Adrenal gland (tissue), 9 donors: ENCODE measurements at regions not wholly inside any gene's neighbourhood (a gene's known extent, or its start where the extent isn't known, plus 50 kb on each side); places are given as distances from the start of the nearest gene placed in this dataset.

Experiments used
- DNase-seq, 7 donors: peaks; one replicate each; pipeline ENCODE4 v3.0.0-alpha.2; 2019 to 2020
- H3K27ac ChIP-seq, 5 donors: fragments of 200-600 bp; sonication (generic) in 4 of 5; 1 replicate in 3 of 5; 2 replicates in 2 of 5; pipeline versions ENCODE4 v1.5.1 to v1.8.0; 2016 to 2020; ENCODE audit warnings: mild to moderate bottlenecking in 1 of 5
- H3K27me3 ChIP-seq: fragments of 200-600 bp; 2 replicates; pipeline ENCODE4 v1.8.0; 2021
- H3K36me3 ChIP-seq, 2 donors: fragments of 200-600 bp; replicated peaks in 1 of 2; 1 replicate in 1 of 2; 2 replicates in 1 of 2; pipeline versions ENCODE4 v1.5.1 to v1.8.0; 2018 to 2022
- H3K4me1 ChIP-seq, 2 donors: fragments of 200-600 bp; replicated peaks in 1 of 2; 1 replicate in 1 of 2; 2 replicates in 1 of 2; pipeline versions ENCODE4 v1.5.1 to v1.8.0; 2018 to 2021
- H3K4me3 ChIP-seq, 4 donors: fragments of 200-600 bp; sonication (generic) in 3 of 4; one replicate each; pipeline ENCODE4 v1.5.1; 2016 to 2018
- H3K9me3 ChIP-seq, 3 donors: fragments of 200-600 bp; sonication (generic) in 1 of 3; replicated peaks in 1 of 3; 1 replicate in 2 of 3; 2 replicates in 1 of 3; pipeline versions ENCODE4 v1.5.1 to v1.8.0; 2016 to 2021
- POLR2A ChIP-seq, 2 donors: fragments of 450-650 bp; IDR thresholded peaks; one replicate each; pipeline ENCODE4 v1.6.1; 2017; ENCODE audit warnings: antibody characterized with exemption in 2 of 2, mild to moderate bottlenecking in 2 of 2, moderate library complexity in 1 of 2
- WGBS, 4 donors: extraction: QIAGEN DNeasy Blood & Tissue Kit in 2 of 4; methylation state at CpG; one replicate each; pipeline versions ENCODE4 v1.1.5 to v1.1.7; 2013 to 2017; 5-methylcytosine and 5-hydroxymethylcytosine counted together
- intact Hi-C, 2 donors: fragments of 100-400 bp; cut with DNase I; formaldehyde crosslinking; loops; one replicate each; pipeline versions ENCODE4 v1.14.1 to v1.15.0; 2022 to 2023
- TF ChIP-seq, protein P1 (sequence below), 6 experiments: fragments of 450-650 bp in 4 of 6; fragments of 200-600 bp in 2 of 6; sonication (generic) in 1 of 6; IDR thresholded peaks; 1 replicate in 5 of 6; 2 replicates in 1 of 6; pipeline versions ENCODE4 v1.5.1 to v1.8.0; 2016 to 2021; ENCODE audit warnings: antibody characterized with exemption in 6 of 6, mild to moderate bottlenecking in 2 of 6, moderate library complexity in 1 of 6
- donor health status: healthy with polysubstance abuse.
- donor health status: Bipolar disorder and iron deficiency.
- donor health status: DM: yes; HTN: yes; CAD: no.
- donor health status: DM: no; HTN: no; CAD: no.
- donor health status: DM: no; HTN: no; CAD: no.

DNA sequence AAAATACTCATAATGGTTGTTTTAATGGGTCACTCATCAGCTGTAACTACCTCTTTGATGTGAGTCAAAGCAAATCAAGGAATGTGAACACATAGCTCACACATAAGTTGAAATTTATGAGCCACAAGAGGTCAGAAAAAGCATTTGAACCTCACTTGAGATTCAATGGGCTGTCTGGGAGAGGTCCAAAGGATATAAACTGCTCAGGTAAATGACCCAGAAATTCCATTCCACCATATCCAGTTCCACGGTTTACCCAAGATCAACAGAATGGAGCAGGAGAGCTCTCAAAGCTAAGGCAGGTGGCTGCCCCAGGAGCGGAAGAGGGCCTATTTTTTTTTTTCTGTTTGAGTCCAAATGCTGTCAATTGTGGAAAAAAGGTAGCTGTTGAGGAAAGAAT lies 464.1 kb downstream of the TNS1 start:
- H3K36me3 ChIP-seq = no peaks in the 10 kb centered on the region
- 85 to 94% (median 89%) methylated on average over 2 of the region's 2 CpGs for WGBS, 4 donors
- no peaks in the 10 kb centered on the region for H3K4me1 ChIP-seq
- no peak for DNase-seq
- no peaks in the 10 kb centered on the region for H3K27me3 ChIP-seq
- no peak for TF ChIP-seq POLR2A (IDR thresholded peaks at IDR 0.05)
- TF ChIP-seq, protein P1, sequence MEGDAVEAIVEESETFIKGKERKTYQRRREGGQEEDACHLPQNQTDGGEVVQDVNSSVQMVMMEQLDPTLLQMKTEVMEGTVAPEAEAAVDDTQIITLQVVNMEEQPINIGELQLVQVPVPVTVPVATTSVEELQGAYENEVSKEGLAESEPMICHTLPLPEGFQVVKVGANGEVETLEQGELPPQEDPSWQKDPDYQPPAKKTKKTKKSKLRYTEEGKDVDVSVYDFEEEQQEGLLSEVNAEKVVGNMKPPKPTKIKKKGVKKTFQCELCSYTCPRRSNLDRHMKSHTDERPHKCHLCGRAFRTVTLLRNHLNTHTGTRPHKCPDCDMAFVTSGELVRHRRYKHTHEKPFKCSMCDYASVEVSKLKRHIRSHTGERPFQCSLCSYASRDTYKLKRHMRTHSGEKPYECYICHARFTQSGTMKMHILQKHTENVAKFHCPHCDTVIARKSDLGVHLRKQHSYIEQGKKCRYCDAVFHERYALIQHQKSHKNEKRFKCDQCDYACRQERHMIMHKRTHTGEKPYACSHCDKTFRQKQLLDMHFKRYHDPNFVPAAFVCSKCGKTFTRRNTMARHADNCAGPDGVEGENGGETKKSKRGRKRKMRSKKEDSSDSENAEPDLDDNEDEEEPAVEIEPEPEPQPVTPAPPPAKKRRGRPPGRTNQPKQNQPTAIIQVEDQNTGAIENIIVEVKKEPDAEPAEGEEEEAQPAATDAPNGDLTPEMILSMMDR (IDR thresholded peaks at IDR 0.05) = no peak
- H3K9me3 ChIP-seq = no peaks in the 10 kb centered on the region
- intact Hi-C loops = no loop called here
- no peak overlapping the region for H3K4me3 ChIP-seq
- no peak overlapping the region for H3K27ac ChIP-seq

DNA sequence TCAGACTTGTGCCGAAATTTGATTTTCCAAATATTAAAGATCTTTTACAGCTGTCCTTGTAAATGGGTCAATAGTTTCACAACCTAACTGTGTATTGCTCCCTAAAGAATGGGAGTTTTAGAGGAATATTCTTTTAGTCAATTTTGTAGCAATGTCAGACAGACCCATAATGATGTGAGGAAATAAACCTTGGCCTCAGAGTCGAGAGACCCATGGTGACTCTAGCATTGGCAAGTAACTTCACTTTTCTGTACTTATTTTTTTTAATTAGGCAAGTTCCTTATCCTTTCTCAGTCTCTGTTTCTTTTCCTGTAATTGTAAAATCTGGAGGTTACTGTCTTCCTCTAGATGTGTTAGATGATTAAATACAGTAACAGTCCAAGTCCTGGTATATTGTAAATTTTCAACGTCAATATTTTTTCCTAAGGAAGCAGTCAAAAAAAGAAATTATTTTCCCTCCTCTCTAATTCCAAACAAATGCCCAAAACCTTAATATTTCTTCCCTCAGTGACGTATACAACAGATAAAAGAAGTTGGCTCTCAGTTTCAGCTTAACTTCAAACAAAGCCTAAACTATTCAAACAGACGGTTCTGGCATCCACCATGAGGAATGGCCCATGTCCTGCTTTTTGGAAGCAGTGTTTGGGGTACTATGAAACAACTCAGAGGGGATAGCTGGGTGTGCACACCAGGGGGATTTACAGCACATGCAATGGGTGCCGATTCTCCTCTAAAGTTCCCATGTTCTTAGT lies 466.7 kb downstream of the TNS1 start:
- intact Hi-C loops = no loop called here
- no peaks in the 10 kb centered on the region for H3K4me1 ChIP-seq
- WGBS, 4 donors = 46 to 53% (median 50%) methylated on average over 6 of the region's 6 CpGs
- TF ChIP-seq, protein P1 (IDR thresholded peaks at IDR 0.05) = no peak
- TF ChIP-seq POLR2A (IDR thresholded peaks at IDR 0.05) = no peak
- no peaks in the 10 kb centered on the region for H3K27me3 ChIP-seq
- H3K9me3 ChIP-seq = no peaks in the 10 kb centered on the region
- no peaks in the 10 kb centered on the region for H3K36me3 ChIP-seq
- no peak for DNase-seq
- no peak overlapping the region for H3K4me3 ChIP-seq
- H3K27ac ChIP-seq = peak overlapping the region in 1 of 5 donors; percentile 49

DNA sequence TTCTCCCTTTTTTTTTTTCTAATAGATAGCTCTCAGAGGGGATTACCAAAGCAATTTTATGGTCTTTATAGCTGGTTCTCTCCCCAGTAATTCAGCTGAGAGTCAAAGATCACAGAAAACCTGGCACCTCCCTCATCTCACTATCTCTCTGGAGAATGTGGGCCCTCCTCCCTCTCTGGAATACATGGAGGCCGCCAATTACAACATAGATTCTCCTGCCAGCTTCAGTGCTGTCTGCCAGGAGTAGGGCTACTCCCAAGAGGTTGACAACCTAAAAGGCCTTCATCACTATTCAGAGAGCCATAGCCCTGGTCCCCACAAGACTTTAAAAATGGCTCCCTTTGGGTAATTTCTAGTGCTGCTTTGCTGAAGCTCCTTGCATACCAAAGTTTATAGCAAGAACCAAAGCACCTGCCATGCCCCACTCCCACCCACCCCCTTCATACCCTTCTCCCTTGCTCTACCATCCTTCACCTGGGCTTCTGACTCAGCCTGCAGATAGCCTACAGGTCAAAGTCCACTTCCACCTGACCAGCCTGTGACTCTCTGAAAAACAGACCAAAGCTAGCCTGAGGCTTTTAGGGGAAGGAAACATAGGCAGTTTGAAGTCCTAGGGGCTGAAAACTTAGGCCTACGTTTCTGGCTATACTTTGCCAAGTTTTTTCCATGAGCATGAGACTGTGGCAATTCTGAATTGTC lies 472.3 kb downstream of the TNS1 start:
- no peaks in the 10 kb centered on the region for H3K9me3 ChIP-seq
- WGBS, 4 donors = 72 to 88% (median 84%) methylated on average over 2 of the region's 2 CpGs
- DNase-seq = peak in 4 of 7 donors; percentile 21 to 56 (median 46)
- H3K27ac ChIP-seq = no peak overlapping the region
- H3K27me3 ChIP-seq = no peaks in the 10 kb centered on the region
- no peak for TF ChIP-seq POLR2A (IDR thresholded peaks at IDR 0.05)
- TF ChIP-seq, protein P1 (IDR thresholded peaks at IDR 0.05) = no peak
- intact Hi-C loops = no loop called here
- H3K4me3 ChIP-seq = no peak overlapping the region
- H3K36me3 ChIP-seq = no peaks in the 10 kb centered on the region
- H3K4me1 ChIP-seq = no peaks in the 10 kb centered on the region

DNA sequence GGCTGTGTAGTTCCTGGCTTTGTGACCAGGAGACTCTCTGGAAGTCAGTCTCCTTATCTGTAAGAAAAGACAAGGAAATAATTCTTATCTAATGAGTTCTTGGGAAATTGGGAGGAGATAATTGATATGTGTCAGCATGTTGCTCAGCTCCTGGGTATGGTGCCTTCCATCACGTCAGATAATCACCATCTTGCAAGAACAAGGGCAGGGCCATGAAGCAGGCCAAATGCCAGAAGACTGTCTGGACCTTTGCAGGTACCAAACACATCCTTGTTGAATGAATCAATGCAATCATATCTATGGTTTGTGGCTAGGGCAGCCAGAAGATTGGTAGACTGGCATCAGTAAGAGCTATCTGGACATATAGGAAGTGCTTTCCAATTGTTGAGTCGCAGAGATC lies 473.5 kb downstream of the TNS1 start:
- H3K4me3 ChIP-seq = no peak overlapping the region
- no peaks in the 10 kb centered on the region for H3K9me3 ChIP-seq
- WGBS, 4 donors = 83 to 94% (median 84%) methylated on average over 2 of the region's 2 CpGs
- no peaks in the 10 kb centered on the region for H3K27me3 ChIP-seq
- TF ChIP-seq POLR2A (IDR thresholded peaks at IDR 0.05) = no peak
- TF ChIP-seq, protein P1 (IDR thresholded peaks at IDR 0.05) = no peak
- no peak overlapping the region for H3K27ac ChIP-seq
- H3K4me1 ChIP-seq = no peaks in the 10 kb centered on the region
- H3K36me3 ChIP-seq = no peaks in the 10 kb centered on the region
- no peak for DNase-seq
- intact Hi-C loops = no loop called here
